Neuronal stem cell (in vitro differentiated cells): ENCODE measurements at regions not wholly inside any gene's neighbourhood (a gene's known extent, or its start where the extent isn't known, plus 50 kb on each side); places are given as distances from the start of the nearest gene placed in this dataset.

Experiments
- DNase-seq: peaks from one replicate; pipeline ENCODE4 v3.0.0-alpha.2; 2013; ENCODE audit warnings: low spot score
- H2AFZ ChIP-seq: one replicate; pipeline ENCODE4 v1.6.1; 2013; ENCODE audit warnings: mild to moderate bottlenecking, low read length, inconsistent platforms
- H2AK5ac ChIP-seq: 2 replicates; pipeline ENCODE4 v1.6.1; 2013; ENCODE audit warnings: low read depth, mild to moderate bottlenecking, inconsistent platforms, low read length, moderate library complexity, mixed read lengths
- H2BK120ac ChIP-seq: 2 replicates; pipeline ENCODE4 v1.6.1; 2013; ENCODE audit warnings: low read depth, mild to moderate bottlenecking, inconsistent platforms, low read length, moderate library complexity, mixed read lengths
- H2BK12ac ChIP-seq: one replicate; pipeline ENCODE4 v1.6.1; 2013; ENCODE audit warnings: low read length, inconsistent platforms
- H2BK15ac ChIP-seq: 2 replicates; pipeline ENCODE4 v1.6.1; 2013; ENCODE audit warnings: mild to moderate bottlenecking, low read length, inconsistent platforms, mixed read lengths
- H2BK5ac ChIP-seq: one replicate; pipeline ENCODE4 v1.6.1; 2013; ENCODE audit warnings: inconsistent platforms, mild to moderate bottlenecking, low read length, moderate library complexity
- H3K14ac ChIP-seq: one replicate; pipeline ENCODE4 v1.6.1; 2013; ENCODE audit warnings: low read length, inconsistent platforms
- H3K18ac ChIP-seq: 2 replicates; pipeline ENCODE4 v1.6.1; 2013; ENCODE audit warnings: low read length, inconsistent platforms
- H3K23ac ChIP-seq: 2 replicates; pipeline ENCODE4 v1.6.1; 2013; ENCODE audit warnings: low read depth, mild to moderate bottlenecking, mixed read lengths, low read length, inconsistent platforms; ENCODE audit not compliant: poor library complexity
- H3K27ac ChIP-seq: replicated peaks from 3 replicates; pipeline ENCODE4 v1.5.1; 2013; ENCODE audit warnings: low read length, inconsistent platforms
- H3K27me3 ChIP-seq, 3 experiments: 2 replicates each; pipeline ENCODE4 v1.6.1; 2013; ENCODE audit warnings: low read length in 3 of 3, mild to moderate bottlenecking in 2 of 3, inconsistent platforms in 1 of 3, low read depth in 1 of 3, mixed read lengths in 1 of 3, moderate library complexity in 1 of 3; ENCODE audit not compliant: control insufficient read depth in 3 of 3, insufficient read depth in 3 of 3
- H3K36me3 ChIP-seq, 2 donors: replicated peaks in 1 of 2; 2 replicates each; pipeline ENCODE4 v1.6.1; 2013; ENCODE audit warnings: low read length in 2 of 2; ENCODE audit not compliant: control insufficient read depth in 2 of 2, insufficient read depth in 2 of 2
- H3K4ac ChIP-seq: 2 replicates; pipeline ENCODE4 v1.6.1; 2013; ENCODE audit warnings: inconsistent platforms, mild to moderate bottlenecking, low read length, moderate library complexity
- H3K4me1 ChIP-seq, 2 donors: 1 replicate in 1 of 2; 2 replicates in 1 of 2; pipeline ENCODE4 v1.6.1; 2013; ENCODE audit warnings: low read length in 2 of 2, low read depth in 1 of 2; ENCODE audit not compliant: control insufficient read depth in 2 of 2, insufficient read depth in 1 of 2
- H3K4me2 ChIP-seq: one replicate; pipeline ENCODE4 v1.6.1; 2013; ENCODE audit warnings: mild to moderate bottlenecking, low read length, inconsistent platforms; ENCODE audit not compliant: insufficient read depth, poor library complexity, severe bottlenecking
- H3K4me3 ChIP-seq, 2 donors: 2 replicates each; pipeline ENCODE4 v1.5.1; 2013; ENCODE audit warnings: low read length in 2 of 2, mild to moderate bottlenecking in 2 of 2, inconsistent platforms in 1 of 2, moderate library complexity in 1 of 2
- H3K79me1 ChIP-seq: one replicate; pipeline ENCODE4 v1.6.1; 2013; ENCODE audit warnings: low read depth, mild to moderate bottlenecking, inconsistent platforms, low read length, moderate library complexity
- H3K9ac ChIP-seq: one replicate; pipeline ENCODE4 v1.6.1; 2013; ENCODE audit warnings: mild to moderate bottlenecking, low read depth, low read length, inconsistent platforms; ENCODE audit not compliant: poor library complexity
- H3K9me3 ChIP-seq, 2 donors: replicated peaks in 1 of 2; 2 replicates each; pipeline versions ENCODE3 to v1.6.1; 2013; ENCODE audit warnings: low read length in 2 of 2, mild to moderate bottlenecking in 2 of 2, inconsistent platforms in 1 of 2, low read depth in 1 of 2, mixed read lengths in 1 of 2, moderate library complexity in 1 of 2; ENCODE audit not compliant: control insufficient read depth in 2 of 2, insufficient read depth in 1 of 2
- H4K8ac ChIP-seq: one replicate; pipeline ENCODE4 v1.6.1; 2013; ENCODE audit warnings: low read depth, mild to moderate bottlenecking, inconsistent platforms, low read length, moderate library complexity
- H4K91ac ChIP-seq: one replicate; pipeline ENCODE4 v1.6.1; 2013; ENCODE audit warnings: low read length, low read depth, mild to moderate bottlenecking, inconsistent platforms; ENCODE audit not compliant: poor library complexity
- WGBS, 2 donors: extraction: QIAGEN DNeasy Blood & Tissue Kit; methylation state at CpG; one replicate each; pipeline ENCODE4 v1.1.7; 2013; ENCODE audit warnings: missing lambda C conversion rate in 2 of 2, mixed read lengths in 1 of 2; ENCODE audit not compliant: insufficient read length in 2 of 2, insufficient replicate concordance in 1 of 2; ENCODE audit errors: extremely low coverage in 2 of 2; 5-methylcytosine and 5-hydroxymethylcytosine counted together

GRCh38 chr16:73848993-73849392, 447.6 kb upstream of the PSMD7 start:
- H2AFZ ChIP-seq = no peak overlapping the region
- no peak overlapping the region for H3K27ac ChIP-seq
- H2BK12ac ChIP-seq = no peak overlapping the region
- no peak overlapping the region for H3K4me3 ChIP-seq
- H3K9ac ChIP-seq = no peak overlapping the region
- no peak overlapping the region for H2AK5ac ChIP-seq
- peaks cover 3 to 9% of the 10 kb centered on the region in 2 donors for H3K4me1 ChIP-seq
- no peak overlapping the region for H4K8ac ChIP-seq
- no peak overlapping the region for H3K14ac ChIP-seq
- no peak overlapping the region for H3K18ac ChIP-seq
- no peak overlapping the region for H3K4ac ChIP-seq
- no peak overlapping the region for H2BK120ac ChIP-seq
- H3K79me1 ChIP-seq = no peaks in the 10 kb centered on the region
- no peak overlapping the region for H2BK15ac ChIP-seq
- H3K9me3 ChIP-seq = peaks cover 0 to 9% of the 10 kb centered on the region in 2 donors
- H4K91ac ChIP-seq = no peak overlapping the region
- no peak overlapping the region for H2BK5ac ChIP-seq
- DNase-seq = no peak
- no peaks in the 10 kb centered on the region for H3K36me3 ChIP-seq
- no CpG with 5 or more reads among the region's 4 CpGs for WGBS, 2 donors
- no peak overlapping the region for H3K23ac ChIP-seq
- H3K27me3 ChIP-seq = no peaks in the 10 kb centered on the region
- H3K4me2 ChIP-seq = no peak overlapping the region

- Histone ChIP-seq H3K23ac (no peak overlapping the region), H2AFZ (no peak overlapping the region), H3K4ac (no peak overlapping the region), H2BK15ac (no peak overlapping the region), H3K9ac (no peak overlapping the region), H2AK5ac (no peak overlapping the region), H2BK120ac (no peak overlapping the region), H3K36me3 (no peaks in the 10 kb centered on the region), H3K4me2 (no peak overlapping the region), H3K27ac (no peak overlapping the region), H3K79me1 (no peaks in the 10 kb centered on the region), H4K91ac (no peak overlapping the region), H3K4me1 (peaks cover 4 to 15% of the 10 kb centered on the region in 2 donors), H3K4me3 (no peak overlapping the region), H2BK5ac (no peak overlapping the region), H3K9me3 (peaks cover 0 to 11% of the 10 kb centered on the region in 2 donors), H3K14ac (no peak overlapping the region), H3K18ac (no peak overlapping the region), H4K8ac (no peak overlapping the region), H2BK12ac (no peak overlapping the region), H3K27me3 (no peaks in the 10 kb centered on the region)
- WGBS, 2 donors = no CpG with 5 or more reads among the region's 3 CpGs
- no peak for DNase-seq
Measured at GRCh38 chr16:73847090-73847489, 449.5 kb upstream of the PSMD7 start.

GRCh38 chr16:73846356-73846755, 450.3 kb upstream of the PSMD7 start:
- no peak overlapping the region for H2BK15ac ChIP-seq
- no peak overlapping the region for H3K4me3 ChIP-seq
- no peak overlapping the region for H4K8ac ChIP-seq
- H2AFZ ChIP-seq = no peak overlapping the region
- H2BK120ac ChIP-seq = no peak overlapping the region
- H3K27ac ChIP-seq = no peak overlapping the region
- H2BK5ac ChIP-seq = no peak overlapping the region
- peaks cover 0 to 11% of the 10 kb centered on the region in 2 donors for H3K9me3 ChIP-seq
- no peak overlapping the region for H3K14ac ChIP-seq
- no peak overlapping the region for H3K4me2 ChIP-seq
- H3K23ac ChIP-seq = no peak overlapping the region
- no peaks in the 10 kb centered on the region for H3K79me1 ChIP-seq
- H3K4ac ChIP-seq = no peak overlapping the region
- H3K36me3 ChIP-seq = no peaks in the 10 kb centered on the region
- DNase-seq = peak; percentile 32
- H3K9ac ChIP-seq = no peak overlapping the region
- H3K4me1 ChIP-seq = peaks cover 4 to 15% of the 10 kb centered on the region in 2 donors
- H2BK12ac ChIP-seq = no peak overlapping the region
- H2AK5ac ChIP-seq = no peak overlapping the region
- no CpG with 5 or more reads among the region's 7 CpGs for WGBS, 2 donors
- H3K18ac ChIP-seq = no peak overlapping the region
- no peak overlapping the region for H4K91ac ChIP-seq
- no peaks in the 10 kb centered on the region for H3K27me3 ChIP-seq

- no peak overlapping the region for H2BK5ac ChIP-seq
- H3K4me1 ChIP-seq = peaks cover 4 to 15% of the 10 kb centered on the region in 2 donors
- no peak overlapping the region for H3K14ac ChIP-seq
- H3K79me1 ChIP-seq = no peaks in the 10 kb centered on the region
- H2BK120ac ChIP-seq = no peak overlapping the region
- no peak overlapping the region for H2BK15ac ChIP-seq
- H4K91ac ChIP-seq = no peak overlapping the region
- H2BK12ac ChIP-seq = no peak overlapping the region
- H2AFZ ChIP-seq = peak overlapping the region; percentile 60
- no peak overlapping the region for H3K9ac ChIP-seq
- no peak overlapping the region for H3K4me3 ChIP-seq
- no peak for DNase-seq
- H3K27me3 ChIP-seq = no peaks in the 10 kb centered on the region
- H3K23ac ChIP-seq = no peak overlapping the region
- no peak overlapping the region for H4K8ac ChIP-seq
- WGBS, 2 donors = no CpG with 5 or more reads among the region's 3 CpGs
- H3K36me3 ChIP-seq = no peaks in the 10 kb centered on the region
- H3K9me3 ChIP-seq = peaks cover 0 to 11% of the 10 kb centered on the region in 2 donors
- H3K4ac ChIP-seq = no peak overlapping the region
- H3K4me2 ChIP-seq = no peak overlapping the region
- no peak overlapping the region for H3K27ac ChIP-seq
- peak overlapping the region; percentile 55 for H3K18ac ChIP-seq
- no peak overlapping the region for H2AK5ac ChIP-seq
Measured at GRCh38 chr16:73846007-73846330, 450.6 kb upstream of the PSMD7 start.
